ENCODE measurements at regions not wholly inside any gene's neighbourhood (a gene's known extent, or its start where the extent isn't known, plus 50 kb on each side); places are given as distances from the start of the nearest gene placed in this dataset.

- H3K27ac Mint-ChIP-seq: no peak overlapping the region
- ChIA-PET POLR2A (ENCODE audit: partially characterized antibody) (no interaction called here), CTCF (ENCODE audit: partially characterized antibody) (no interaction called here)
- Histone ChIP-seq H3K9me3 (ENCODE audit: control insufficient read depth in 1 of 2, low read length in 2 of 2) (no peaks in the 10 kb centered on the region), H3K27me3 (ENCODE audit: insufficient read depth, low read length) (no peaks in the 10 kb centered on the region), H3K4me3 (ENCODE audit: low read length in 2 of 2) (no peak overlapping the region), H3K4me1 (ENCODE audit: insufficient read depth, low read length) (no peaks in the 10 kb centered on the region), H3K36me3 (ENCODE audit: insufficient read depth, low read length) (no peaks in the 10 kb centered on the region), H3K27ac (ENCODE audit: low read depth, low read length) (no peak overlapping the region)
- intact Hi-C loops (cut with micrococcal nuclease): no loop called here
- no peaks in the 10 kb centered on the region for H3K36me3 Mint-ChIP-seq
- H3K4me1 Mint-ChIP-seq: peaks cover 0 to 2% (median 0%) of the 10 kb centered on the region in 4 donors
- peaks cover 0 to 3% (median 0%) of the 10 kb centered on the region in 8 donors for H3K9me3 Mint-ChIP-seq
- H3K27me3 Mint-ChIP-seq: peaks cover 3 to 14% of the 10 kb centered on the region in 2 donors
- H3K4me3 Mint-ChIP-seq: no peak overlapping the region
- no peak for DNase-seq
Observed at GRCh38 chr12:131348646-131349045, 362.2 kb upstream of the SFSWAP start.

- ChIA-PET POLR2A (ENCODE audit: partially characterized antibody) (no interaction called here), CTCF (ENCODE audit: partially characterized antibody) (no interaction called here)
- Mint-ChIP-seq H3K27ac (peak overlapping the region in 1 of 7 donors; percentile 35), H3K9me3 (peaks cover 0 to 3% (median 0%) of the 10 kb centered on the region in 8 donors), H3K4me1 (peaks cover 0 to 2% (median 0%) of the 10 kb centered on the region in 4 donors), H3K27me3 (peaks cover 5 to 18% of the 10 kb centered on the region in 2 donors), H3K4me3 (no peak overlapping the region), H3K36me3 (no peaks in the 10 kb centered on the region)
- Histone ChIP-seq H3K4me3 (ENCODE audit: low read length in 2 of 2) (no peak overlapping the region), H3K36me3 (ENCODE audit: insufficient read depth, low read length) (no peaks in the 10 kb centered on the region), H3K27ac (ENCODE audit: low read depth, low read length) (no peak overlapping the region), H3K4me1 (ENCODE audit: insufficient read depth, low read length) (no peaks in the 10 kb centered on the region), H3K27me3 (ENCODE audit: insufficient read depth, low read length) (no peaks in the 10 kb centered on the region), H3K9me3 (ENCODE audit: control insufficient read depth in 1 of 2, low read length in 2 of 2) (no peaks in the 10 kb centered on the region)
- intact Hi-C loops (cut with micrococcal nuclease): no loop called here
- DNase-seq: no peak
Observed at GRCh38 chr12:131349397-131350127, 361.3 kb upstream of the SFSWAP start.

GRCh38 chr12:131350943-131351318 lies 360.0 kb upstream of the SFSWAP start:
- Histone ChIP-seq H3K4me3 (ENCODE audit: low read length in 2 of 2) (no peak overlapping the region), H3K27me3 (ENCODE audit: insufficient read depth, low read length) (no peaks in the 10 kb centered on the region), H3K4me1 (ENCODE audit: insufficient read depth, low read length) (no peaks in the 10 kb centered on the region), H3K36me3 (ENCODE audit: insufficient read depth, low read length) (no peaks in the 10 kb centered on the region), H3K9me3 (ENCODE audit: control insufficient read depth in 1 of 2, low read length in 2 of 2) (no peaks in the 10 kb centered on the region), H3K27ac (ENCODE audit: low read depth, low read length) (no peak overlapping the region)
- Mint-ChIP-seq H3K27me3 (peaks cover 5 to 18% of the 10 kb centered on the region in 2 donors), H3K9me3 (peaks cover 0 to 3% (median 0%) of the 10 kb centered on the region in 8 donors), H3K4me3 (no peak overlapping the region), H3K4me1 (peaks cover 0 to 2% (median 0%) of the 10 kb centered on the region in 4 donors), H3K27ac (no peak overlapping the region), H3K36me3 (no peaks in the 10 kb centered on the region)
- no peak for DNase-seq
- POLR2A ChIA-PET (ENCODE audit: partially characterized antibody): no interaction called here
- intact Hi-C loops (cut with micrococcal nuclease): no loop called here
- CTCF ChIA-PET (ENCODE audit: partially characterized antibody): no interaction called here

GRCh38 chr12:131351319-131352028 lies 359.4 kb upstream of the SFSWAP start:
- Mint-ChIP-seq H3K9me3 (peaks cover 0 to 3% (median 0%) of the 10 kb centered on the region in 8 donors), H3K4me3 (no peak overlapping the region), H3K27ac (peak overlapping the region in 1 of 7 donors; percentile 36), H3K4me1 (peaks cover 0 to 2% (median 0%) of the 10 kb centered on the region in 4 donors), H3K27me3 (peaks cover 5 to 19% of the 10 kb centered on the region in 2 donors), H3K36me3 (no peaks in the 10 kb centered on the region)
- CTCF ChIA-PET (ENCODE audit: partially characterized antibody): no interaction called here
- no peak overlapping the region for H3K27ac ChIP-seq (ENCODE audit: low read depth, low read length)
- H3K36me3 ChIP-seq (ENCODE audit: insufficient read depth, low read length): no peaks in the 10 kb centered on the region
- H3K4me3 ChIP-seq (ENCODE audit: low read length in 2 of 2): no peak overlapping the region
- no peaks in the 10 kb centered on the region for H3K9me3 ChIP-seq (ENCODE audit: control insufficient read depth in 1 of 2, low read length in 2 of 2)
- H3K27me3 ChIP-seq (ENCODE audit: insufficient read depth, low read length): no peaks in the 10 kb centered on the region
- H3K4me1 ChIP-seq (ENCODE audit: insufficient read depth, low read length): no peaks in the 10 kb centered on the region
- intact Hi-C loops (cut with micrococcal nuclease): no loop called here
- no peak for DNase-seq
- POLR2A ChIA-PET (ENCODE audit: partially characterized antibody): no interaction called here

- ChIA-PET POLR2A (ENCODE audit: partially characterized antibody) (no interaction called here), CTCF (ENCODE audit: partially characterized antibody) (no interaction called here)
Observed at GRCh38 chr12:131352296-131352900, 358.5 kb upstream of the SFSWAP start.

GRCh38 chr12:131353376-131353775 lies 357.5 kb upstream of the SFSWAP start:
- H3K27me3 ChIP-seq (ENCODE audit: insufficient read depth, low read length): no peaks in the 10 kb centered on the region
- CTCF ChIA-PET (ENCODE audit: partially characterized antibody): no interaction called here
- Mint-ChIP-seq H3K27me3 (peaks cover 7 to 24% of the 10 kb centered on the region in 2 donors), H3K9me3 (peaks cover 0 to 3% (median 0%) of the 10 kb centered on the region in 8 donors), H3K4me1 (peaks cover 0 to 2% (median 0%) of the 10 kb centered on the region in 4 donors), H3K36me3 (no peaks in the 10 kb centered on the region), H3K27ac (no peak overlapping the region), H3K4me3 (no peak overlapping the region)
- POLR2A ChIA-PET (ENCODE audit: partially characterized antibody): no interaction called here
- no peak overlapping the region for H3K4me3 ChIP-seq (ENCODE audit: low read length in 2 of 2)
- no peak for DNase-seq
- no peaks in the 10 kb centered on the region for H3K4me1 ChIP-seq (ENCODE audit: insufficient read depth, low read length)
- no peak overlapping the region for H3K27ac ChIP-seq (ENCODE audit: low read depth, low read length)
- H3K36me3 ChIP-seq (ENCODE audit: insufficient read depth, low read length): no peaks in the 10 kb centered on the region
- no peaks in the 10 kb centered on the region for H3K9me3 ChIP-seq (ENCODE audit: control insufficient read depth in 1 of 2, low read length in 2 of 2)
- intact Hi-C loops (cut with micrococcal nuclease): no loop called here

More at GRCh38 chr12:131352296-131352900, 358.5 kb upstream of the SFSWAP start:
- peaks cover 0 to 2% (median 0%) of the 10 kb centered on the region in 4 donors for H3K4me1 Mint-ChIP-seq
- H3K27me3 Mint-ChIP-seq: peaks cover 7 to 26% of the 10 kb centered on the region in 2 donors
- no peak overlapping the region for H3K4me3 ChIP-seq (ENCODE audit: low read length in 2 of 2)
- intact Hi-C loops (cut with micrococcal nuclease): no loop called here
- H3K4me3 Mint-ChIP-seq: no peak overlapping the region
- no peaks in the 10 kb centered on the region for H3K4me1 ChIP-seq (ENCODE audit: insufficient read depth, low read length)
- no peaks in the 10 kb centered on the region for H3K36me3 ChIP-seq (ENCODE audit: insufficient read depth, low read length)
- H3K27ac Mint-ChIP-seq: no peak overlapping the region
- H3K27ac ChIP-seq (ENCODE audit: low read depth, low read length): no peak overlapping the region
- no peaks in the 10 kb centered on the region for H3K36me3 Mint-ChIP-seq
- H3K27me3 ChIP-seq (ENCODE audit: insufficient read depth, low read length): no peaks in the 10 kb centered on the region
- peaks cover 0 to 3% (median 0%) of the 10 kb centered on the region in 8 donors for H3K9me3 Mint-ChIP-seq
- H3K9me3 ChIP-seq (ENCODE audit: control insufficient read depth in 1 of 2, low read length in 2 of 2): no peaks in the 10 kb centered on the region
- DNase-seq: no peak

- H3K27ac Mint-ChIP-seq: no peak overlapping the region
- Histone ChIP-seq H3K9me3 (ENCODE audit: control insufficient read depth in 1 of 2, low read length in 2 of 2) (no peaks in the 10 kb centered on the region), H3K36me3 (ENCODE audit: insufficient read depth, low read length) (no peaks in the 10 kb centered on the region), H3K27me3 (ENCODE audit: insufficient read depth, low read length) (no peaks in the 10 kb centered on the region), H3K27ac (ENCODE audit: low read depth, low read length) (no peak overlapping the region), H3K4me3 (ENCODE audit: low read length in 2 of 2) (no peak overlapping the region), H3K4me1 (ENCODE audit: insufficient read depth, low read length) (no peaks in the 10 kb centered on the region)
- CTCF ChIA-PET (ENCODE audit: partially characterized antibody): no interaction called here
- H3K4me1 Mint-ChIP-seq: peaks cover 0 to 2% (median 0%) of the 10 kb centered on the region in 4 donors
- H3K27me3 Mint-ChIP-seq: peaks cover 7 to 27% of the 10 kb centered on the region in 2 donors
- POLR2A ChIA-PET (ENCODE audit: partially characterized antibody): no interaction called here
- DNase-seq: no peak
- H3K36me3 Mint-ChIP-seq: no peaks in the 10 kb centered on the region
- no peak overlapping the region for H3K4me3 Mint-ChIP-seq
- peaks cover 0 to 3% (median 0%) of the 10 kb centered on the region in 8 donors for H3K9me3 Mint-ChIP-seq
- intact Hi-C loops (cut with micrococcal nuclease): no loop called here
Observed at GRCh38 chr12:131353826-131354225, 357.1 kb upstream of the SFSWAP start.

All from CD4-positive, alpha-beta memory T cell (primary cell).